Activated effector memory CD4-positive, alpha-beta T cell treated with anti-CD3 and anti-CD28 coated beads, Interleukin-2, amount 50 U/mL, for 16 hours (primary cell): ENCODE measurements at regions not wholly inside any gene's neighbourhood (a gene's known extent, or its start where the extent isn't known, plus 50 kb on each side); places are given as distances from the start of the nearest gene placed in this dataset.

Experiments
- DNase-seq: peaks from one replicate; pipeline ENCODE4 v3.0.0-alpha.2; 2020

DNA sequence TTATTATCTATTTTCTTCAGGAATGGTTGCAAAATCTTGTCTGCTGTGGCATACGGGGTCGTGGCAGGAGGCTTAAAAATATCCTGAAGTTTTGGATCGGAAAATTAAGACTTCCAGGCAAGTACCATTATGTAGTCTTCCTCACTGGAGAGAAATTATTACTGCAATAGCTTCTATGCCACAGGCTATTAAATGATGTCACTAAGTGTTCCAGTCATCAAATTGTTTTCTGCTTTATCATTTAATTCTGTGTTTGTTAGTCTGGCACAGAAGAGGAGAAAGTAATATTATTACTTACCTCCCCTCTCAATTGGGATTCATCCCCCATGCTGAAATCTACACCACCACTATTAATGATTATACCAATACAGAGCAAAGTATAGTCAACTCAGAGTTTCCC lies 378.2 kb upstream of the ALCAM start:
- no peak for DNase-seq

DNA sequence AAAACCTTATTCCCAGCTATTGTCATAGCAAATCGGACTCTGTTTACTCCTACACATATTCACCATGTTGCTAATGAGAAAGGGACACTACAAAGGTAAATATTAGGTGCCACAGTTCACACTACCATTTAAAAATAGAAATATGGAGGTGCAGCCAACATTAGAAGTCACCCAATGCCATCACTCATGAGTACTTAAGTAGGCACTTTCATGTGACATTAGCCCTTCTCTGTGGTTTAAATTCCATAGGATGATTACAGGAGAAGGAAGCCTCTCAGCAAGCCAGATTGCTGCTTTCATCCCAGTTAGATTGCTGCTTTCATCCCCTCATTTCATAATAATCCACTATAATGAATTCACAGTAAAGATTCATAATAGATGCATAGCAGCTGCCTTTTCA lies 376.8 kb upstream of the ALCAM start:
- no peak for DNase-seq

DNA sequence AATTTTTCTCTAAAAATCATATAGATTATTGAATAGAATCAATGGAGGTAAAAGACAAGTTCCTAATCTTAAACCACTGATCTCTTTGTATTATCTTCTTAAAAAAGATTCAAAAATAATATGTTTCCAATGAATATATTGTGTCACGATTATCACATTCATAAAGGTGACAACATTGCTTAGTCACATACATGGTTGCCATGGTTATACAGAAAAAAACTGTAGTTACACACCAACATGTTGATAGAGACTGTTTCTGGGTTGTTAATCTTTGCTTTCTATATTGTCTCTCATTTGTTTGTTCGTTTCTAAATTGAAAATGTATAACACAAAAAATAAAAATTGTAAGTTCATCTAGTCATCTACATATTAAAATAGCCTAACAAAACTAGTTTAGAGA lies 376.0 kb upstream of the ALCAM start:
- no peak for DNase-seq

DNA sequence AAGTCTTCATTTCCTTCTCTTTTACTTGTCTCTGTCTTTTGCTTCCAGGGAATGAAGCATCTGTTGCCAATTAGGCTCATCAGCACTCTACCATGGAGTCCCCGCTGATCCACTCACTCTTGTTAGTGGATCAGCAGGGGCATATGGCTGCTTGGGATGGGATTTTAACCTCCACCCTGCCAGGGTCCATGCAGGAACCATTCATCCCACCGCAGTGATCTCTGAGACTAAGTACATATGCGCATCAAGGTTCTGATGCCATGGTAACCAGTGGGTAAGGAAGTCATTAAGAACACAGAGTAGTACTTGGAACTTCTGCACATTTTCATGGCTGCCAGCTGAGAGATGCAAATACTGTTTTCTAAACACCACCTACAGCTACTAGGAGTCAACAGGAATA lies 374.0 kb upstream of the ALCAM start:
- DNase-seq: no peak

DNA sequence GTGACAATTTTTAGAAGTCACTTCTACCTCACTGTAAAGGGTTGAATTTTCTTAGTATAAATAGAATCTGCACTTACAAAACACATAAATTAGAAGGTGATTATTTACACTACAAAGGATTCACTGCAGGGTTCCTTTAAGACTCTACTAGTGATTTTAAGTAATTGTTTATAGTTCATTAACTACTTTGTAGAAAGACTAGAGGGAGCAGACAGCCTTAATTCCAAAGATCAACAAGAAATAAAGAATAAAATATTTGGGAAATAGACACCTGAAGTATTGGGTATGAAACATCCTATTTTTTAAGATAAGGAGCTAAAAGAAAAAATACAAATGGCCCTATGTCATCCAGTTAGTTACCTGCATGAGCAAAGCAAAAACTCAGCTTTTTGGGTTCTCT lies 360.5 kb upstream of the ALCAM start:
- DNase-seq: no peak

DNA sequence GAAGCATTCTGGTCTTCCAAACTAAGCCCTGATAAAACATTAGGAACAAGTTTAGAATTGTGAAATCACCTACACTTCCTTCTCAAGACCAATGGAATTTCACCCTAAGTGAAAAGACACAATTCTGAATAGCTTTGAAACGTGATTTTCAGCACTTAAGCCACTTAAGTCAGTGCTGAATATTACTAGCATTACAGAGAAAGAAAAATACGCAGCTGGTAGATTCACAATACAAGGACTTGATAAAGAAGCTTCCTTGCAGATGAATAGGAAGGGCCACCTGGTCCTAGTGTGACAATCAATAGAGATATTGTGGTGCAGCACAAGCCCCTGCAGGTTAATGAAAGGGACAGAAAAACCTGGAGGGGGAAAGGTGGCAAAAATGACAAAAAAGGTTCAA lies 353.1 kb upstream of the ALCAM start:
- DNase-seq: no peak

DNA sequence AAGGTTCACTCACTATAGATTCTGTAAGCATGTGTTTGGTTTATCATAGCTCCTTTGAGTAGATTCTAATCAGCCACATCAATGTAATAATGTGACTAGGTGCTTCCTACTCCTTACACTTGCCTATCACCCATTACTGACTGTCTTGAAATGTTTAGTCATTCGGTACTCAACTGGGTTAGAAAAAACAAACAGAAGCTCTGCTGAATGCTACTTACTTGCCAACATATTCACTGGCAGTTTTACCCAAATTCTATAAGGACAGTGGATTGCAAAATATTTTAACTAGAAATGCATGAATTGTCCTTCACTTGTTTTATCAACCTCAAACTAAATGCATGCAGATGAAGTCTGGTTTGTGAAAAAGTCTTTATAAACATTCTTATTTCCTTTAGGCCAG lies 352.1 kb upstream of the ALCAM start:
- DNase-seq: no peak

DNA sequence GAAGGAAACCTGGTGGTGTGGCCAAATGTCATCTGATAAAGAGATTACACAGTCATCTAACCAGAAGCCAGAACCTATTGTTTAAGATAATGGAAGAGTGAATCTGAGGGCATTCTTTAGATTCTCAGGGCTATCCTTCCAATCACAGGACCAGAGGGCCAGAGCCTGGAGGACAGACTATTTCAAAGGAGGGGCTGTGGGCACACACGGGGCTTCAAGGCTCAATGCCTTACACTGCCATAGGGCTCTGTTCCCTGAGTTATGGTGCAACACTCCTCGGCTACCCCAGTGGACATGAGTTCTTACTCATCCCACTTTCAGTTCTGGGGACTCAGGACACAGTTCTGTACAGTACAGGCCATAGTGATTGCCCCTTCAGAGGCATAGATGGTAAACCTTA lies 343.9 kb upstream of the ALCAM start:
- DNase-seq: no peak

DNA sequence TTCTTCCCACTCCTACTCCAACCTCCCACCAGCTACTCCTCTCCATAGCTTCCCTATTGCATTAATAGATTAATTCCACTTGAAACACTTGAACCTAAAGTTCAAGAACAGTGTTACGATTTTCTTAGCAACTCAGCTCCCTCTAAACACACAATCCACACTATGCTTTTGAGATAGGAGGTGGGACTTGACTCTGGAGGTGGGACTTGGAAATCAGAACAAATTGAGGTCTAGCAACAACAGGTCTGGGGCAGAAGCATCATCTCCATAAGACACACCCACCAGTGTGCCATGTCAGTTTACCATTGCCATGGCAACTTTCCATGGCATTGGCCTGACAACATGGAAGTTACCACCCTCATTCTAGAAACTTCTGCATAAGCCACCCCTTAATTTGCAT lies 336.5 kb upstream of the ALCAM start:
- DNase-seq: no peak

DNA sequence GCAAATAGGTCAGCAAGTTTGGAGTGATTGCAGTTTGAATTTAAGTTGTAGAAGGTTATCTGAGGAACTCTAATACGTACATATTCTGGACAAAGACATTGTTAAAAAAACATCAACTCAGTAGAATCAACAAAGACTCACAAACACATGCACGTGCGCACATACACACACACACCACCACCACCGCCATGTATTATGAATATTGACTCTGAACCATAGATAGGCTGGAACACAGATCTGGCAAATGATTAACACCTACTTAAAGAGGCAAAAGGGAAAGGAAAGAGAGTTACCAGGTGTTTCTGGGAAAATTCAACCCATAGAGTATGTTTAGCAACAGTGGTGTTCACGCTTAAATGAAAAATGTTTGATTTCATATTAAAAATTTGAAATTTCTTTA lies 334.2 kb upstream of the ALCAM start:
- no peak for DNase-seq

DNA sequence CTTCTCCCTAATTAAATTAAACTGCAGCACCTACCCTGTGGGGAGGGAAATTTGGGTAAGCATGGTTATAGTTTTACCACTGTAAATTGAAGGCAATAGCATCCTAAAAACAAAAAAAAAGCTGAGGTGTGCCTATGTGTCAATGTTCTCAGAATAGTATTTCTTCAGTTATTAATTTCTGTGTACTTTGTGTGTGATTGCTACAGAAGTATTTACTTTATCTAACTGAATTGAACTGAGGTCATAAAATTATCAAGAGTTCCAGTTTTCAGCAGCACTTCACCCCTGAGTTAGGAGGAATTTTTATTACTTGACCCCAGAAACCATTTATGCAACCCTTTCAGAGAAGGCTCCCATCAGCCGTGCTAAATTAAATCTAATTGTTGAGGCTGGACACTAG lies 333.6 kb upstream of the ALCAM start:
- no peak for DNase-seq

DNA sequence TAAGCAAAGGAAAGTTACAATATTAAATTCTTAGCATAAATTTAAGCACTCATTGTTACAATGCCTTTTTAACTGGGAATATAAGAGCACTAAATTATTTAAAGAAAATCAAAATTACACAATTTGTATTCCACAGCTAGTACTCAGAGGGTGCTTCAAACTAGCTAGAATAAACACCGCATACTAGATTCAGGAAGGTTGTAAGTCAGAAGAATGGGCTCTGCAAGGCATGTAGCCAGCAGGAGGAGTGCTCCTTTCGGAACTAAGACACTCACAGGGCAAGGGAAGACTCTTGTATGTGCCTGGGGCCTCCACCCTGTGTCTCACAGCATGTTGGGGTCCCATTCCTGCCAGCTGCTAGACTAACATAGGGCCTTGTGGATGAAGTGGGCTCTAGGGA lies 327.7 kb upstream of the ALCAM start:
- no peak for DNase-seq

DNA sequence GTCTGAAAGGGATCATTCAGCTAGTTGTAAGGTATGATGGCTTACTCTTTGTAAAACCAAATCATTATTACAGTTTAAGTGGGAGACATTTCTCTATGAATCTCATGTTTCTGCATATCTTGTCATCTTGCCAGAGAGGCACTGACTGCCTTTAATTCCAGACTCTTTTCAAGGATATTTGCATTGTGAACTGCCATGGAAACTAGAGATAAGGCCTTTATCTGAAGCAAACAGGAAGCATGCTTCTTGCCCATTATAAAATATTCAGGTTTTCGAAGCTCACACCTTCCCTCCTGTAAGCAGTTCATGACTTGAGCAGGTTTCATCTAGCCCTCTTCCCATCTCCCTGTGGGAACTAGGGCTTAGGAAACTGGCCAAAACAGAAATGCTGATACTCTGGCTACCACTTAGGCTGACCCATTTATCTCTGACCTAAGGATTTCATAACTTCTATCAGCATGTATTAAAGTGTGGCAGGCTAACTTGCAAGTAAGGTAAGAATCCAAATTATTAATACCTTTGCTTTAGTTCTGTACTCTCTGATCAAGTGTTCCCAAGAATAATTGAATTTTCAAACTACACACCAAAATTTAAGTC lies 326.6 kb upstream of the ALCAM start:
- no peak for DNase-seq

DNA sequence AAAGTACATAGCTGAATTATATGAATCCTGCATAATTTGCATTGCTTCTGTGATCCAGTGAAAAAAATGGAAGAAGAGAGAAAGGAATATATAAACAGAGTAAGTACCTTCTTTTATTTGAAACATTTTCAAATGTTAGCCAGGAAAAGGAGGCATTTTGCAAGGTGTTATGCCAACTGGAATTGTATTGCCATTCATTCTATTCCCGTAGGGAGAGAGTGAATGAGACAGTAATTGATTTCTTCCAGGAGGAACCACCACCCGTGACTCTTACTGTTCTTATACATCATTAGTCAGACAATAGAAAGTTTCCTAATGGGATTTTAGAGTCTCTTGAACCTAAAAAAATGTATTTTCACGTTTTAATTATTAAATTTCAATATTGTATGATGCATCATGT lies 324.1 kb upstream of the ALCAM start:
- DNase-seq: no peak

DNA sequence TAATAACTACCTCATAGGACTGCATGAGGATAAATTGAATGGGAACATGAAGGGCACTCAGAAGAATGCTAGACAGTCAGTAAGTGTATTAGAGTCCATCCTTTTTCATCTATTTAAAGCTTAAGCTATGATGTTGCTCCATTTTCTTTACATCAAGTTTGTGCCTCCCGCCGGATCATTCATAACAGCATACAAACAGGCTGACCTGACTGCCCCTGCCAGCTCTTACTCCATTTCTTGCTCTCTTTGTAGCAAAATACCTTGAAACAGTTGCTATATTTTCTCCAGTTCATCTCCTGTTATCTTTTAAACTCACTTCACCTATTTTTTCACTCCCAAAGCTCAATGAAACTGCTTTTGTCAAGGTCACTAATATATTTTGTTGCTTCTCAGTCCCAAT lies 315.6 kb upstream of the ALCAM start:
- no peak for DNase-seq

DNA sequence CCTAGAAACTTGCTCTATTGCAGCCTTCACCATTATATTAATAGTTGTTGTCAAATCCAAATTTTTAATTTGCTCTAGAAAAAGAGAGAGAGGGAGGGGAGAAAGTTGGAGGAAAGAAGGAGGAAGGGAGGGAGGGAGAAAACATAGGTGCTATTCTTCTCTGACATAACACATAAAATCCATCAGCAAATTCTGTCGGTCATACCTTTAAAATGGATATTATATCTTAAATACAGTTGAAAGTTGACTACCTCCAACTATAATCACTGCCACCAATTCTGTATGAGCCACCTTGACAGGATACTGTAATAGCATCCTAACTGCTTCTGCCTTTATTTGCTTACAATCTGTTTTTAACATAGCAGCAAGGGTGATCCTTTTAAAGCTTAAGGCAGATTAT lies 314.7 kb upstream of the ALCAM start:
- DNase-seq: no peak

DNA sequence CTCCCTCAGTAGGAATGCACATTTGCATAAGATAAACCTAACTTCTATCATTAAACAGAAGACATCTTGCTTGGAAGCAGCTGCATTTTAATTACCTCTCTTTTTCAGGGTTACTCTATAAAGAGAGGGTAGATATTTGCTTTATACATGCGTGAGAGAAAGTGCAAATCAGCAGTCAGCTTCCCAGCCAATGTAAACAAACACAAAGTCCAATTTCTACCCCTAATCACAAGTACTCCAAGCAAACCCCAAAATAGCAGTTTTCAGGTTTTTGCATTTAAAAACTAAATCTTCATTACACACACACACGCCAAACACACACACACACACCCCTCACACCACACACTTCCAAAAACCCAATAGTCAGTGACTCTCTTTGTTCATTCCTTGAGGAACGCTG lies 303.9 kb upstream of the ALCAM start:
- no peak for DNase-seq

DNA sequence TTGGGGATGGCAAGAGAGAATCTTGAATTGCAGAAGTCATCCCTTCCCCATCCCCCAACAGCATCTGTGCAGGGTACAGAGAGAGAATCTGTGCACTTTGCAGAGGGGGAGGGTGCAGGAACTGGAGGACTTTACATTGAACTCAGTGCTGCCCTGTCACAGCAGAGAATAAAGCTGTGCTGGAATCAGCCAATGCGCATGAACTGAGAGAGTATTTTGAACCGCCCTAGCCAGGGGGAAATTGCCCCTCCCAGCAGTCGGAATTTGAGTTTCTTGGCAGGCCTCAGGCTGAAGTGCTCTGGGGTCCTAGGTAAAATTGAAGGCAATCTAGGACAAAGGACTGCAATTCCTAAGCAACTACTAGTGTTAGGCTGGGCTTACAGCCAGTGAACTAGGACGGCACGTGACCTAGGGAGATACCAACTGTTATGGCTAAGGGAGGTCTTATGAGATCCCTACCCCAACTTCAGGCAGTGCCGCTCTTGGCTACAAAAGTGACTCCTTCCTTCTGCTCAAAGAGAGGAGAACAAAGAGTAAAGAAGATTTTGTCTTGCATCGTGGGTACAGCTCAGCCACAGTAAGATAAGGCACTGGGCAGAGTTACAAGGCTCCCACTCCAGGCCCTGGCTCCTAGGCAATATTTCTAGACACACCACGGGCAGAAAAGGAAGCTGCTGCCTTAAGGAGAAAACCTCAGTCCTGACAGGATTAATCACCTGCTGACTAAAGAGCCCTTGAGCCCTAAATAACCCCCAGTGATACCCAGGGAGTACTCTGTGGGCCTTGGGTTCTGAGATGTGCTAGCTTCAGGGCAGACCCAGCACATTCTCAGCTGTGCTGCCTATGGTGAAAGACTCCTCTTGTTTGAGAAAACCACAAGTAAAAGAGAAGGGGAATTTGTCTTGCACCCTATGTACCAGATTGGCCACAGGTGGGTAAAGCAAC lies 300.5 kb upstream of the ALCAM start:
- DNase-seq: no peak

DNA sequence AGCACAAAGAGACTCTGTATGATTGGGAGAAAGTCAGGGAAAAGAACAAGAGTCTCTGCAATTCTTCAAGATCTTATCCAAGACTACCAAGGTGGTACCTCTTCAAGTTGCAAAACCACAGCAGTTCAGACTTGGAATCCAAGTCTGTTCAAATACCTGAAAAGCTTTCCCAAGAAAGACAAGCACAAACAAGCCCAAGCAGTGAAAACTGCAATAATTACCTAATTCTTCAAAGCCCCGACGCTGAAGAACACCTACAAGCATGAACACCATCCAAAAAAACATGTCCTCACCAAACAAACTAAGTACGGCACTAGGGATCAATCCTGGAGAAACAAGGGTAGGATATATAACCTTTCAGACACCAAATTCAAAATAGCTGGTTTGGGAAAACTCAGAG lies 299.3 kb upstream of the ALCAM start:
- no peak for DNase-seq

DNA sequence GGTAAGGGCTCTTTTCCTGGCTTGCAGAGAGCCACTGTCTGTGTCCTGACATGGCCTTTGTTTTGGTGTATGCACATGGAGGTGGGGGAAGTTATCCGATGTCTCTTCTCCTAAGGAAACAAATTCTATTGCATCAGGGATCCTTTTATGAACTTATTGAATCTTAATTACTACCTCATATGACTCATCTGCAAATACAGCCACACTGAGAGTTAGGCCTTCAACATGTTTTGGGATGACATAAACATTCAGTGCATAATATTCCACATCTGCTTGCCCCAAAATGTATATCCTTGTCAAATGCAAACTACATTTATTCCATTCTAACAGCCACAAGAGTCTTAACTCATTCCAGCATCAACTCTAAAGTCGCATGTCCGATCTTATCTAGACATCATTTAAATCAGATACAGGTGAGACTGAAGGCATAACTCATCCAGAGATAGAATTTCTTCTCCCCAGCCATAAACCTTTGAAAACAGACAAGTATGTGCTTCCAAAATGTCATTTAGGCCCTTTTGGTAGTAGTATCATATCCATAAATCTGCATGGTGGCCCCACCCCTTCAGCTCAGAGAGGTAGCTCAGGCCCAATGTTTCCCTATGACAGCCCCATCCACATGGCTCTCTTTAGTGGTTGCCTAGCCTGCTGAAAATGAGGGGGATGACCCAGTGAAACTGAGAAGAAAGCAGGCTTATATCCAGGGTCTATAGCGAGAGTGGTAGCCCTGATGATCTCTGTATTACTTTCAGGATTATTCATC lies 289.5 kb upstream of the ALCAM start:
- no peak for DNase-seq

DNA sequence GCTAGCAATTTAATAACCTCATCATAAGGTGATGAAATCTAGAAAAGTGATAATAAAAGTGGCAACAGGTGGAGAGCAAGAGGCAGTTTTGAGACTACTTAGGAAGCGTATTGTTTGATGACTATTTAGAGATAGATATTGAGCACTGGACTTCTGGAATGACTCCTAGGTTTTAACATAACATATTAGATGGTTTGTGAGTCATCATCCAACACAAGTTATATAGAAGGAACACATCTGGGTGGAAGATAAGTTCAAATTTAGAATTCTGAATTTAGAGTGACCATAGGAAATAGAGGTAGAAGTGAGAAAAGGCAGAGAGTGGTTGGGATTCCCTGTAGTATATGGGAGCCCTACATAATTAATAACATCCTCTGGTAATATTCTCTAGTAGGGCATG lies 282.8 kb upstream of the ALCAM start:
- no peak for DNase-seq

DNA sequence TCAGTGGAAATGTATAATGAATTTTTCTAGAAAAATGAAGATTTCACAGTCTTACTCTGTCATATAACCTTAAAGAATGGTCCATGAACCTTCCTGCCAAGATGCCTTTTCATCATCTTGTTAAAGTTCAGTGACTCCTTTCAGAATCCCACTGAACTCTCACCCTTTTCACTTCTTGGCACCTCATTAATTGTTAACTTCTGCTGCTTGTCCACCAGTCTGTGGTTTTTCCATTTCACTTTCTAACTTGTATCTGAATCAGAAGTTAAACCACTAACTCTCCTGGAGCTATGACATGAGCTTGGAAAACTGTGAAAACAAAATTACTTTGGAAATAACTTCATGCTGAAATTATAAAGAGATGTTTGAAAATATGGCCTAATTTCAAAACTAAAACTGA lies 281.2 kb upstream of the ALCAM start:
- DNase-seq: no peak

DNA sequence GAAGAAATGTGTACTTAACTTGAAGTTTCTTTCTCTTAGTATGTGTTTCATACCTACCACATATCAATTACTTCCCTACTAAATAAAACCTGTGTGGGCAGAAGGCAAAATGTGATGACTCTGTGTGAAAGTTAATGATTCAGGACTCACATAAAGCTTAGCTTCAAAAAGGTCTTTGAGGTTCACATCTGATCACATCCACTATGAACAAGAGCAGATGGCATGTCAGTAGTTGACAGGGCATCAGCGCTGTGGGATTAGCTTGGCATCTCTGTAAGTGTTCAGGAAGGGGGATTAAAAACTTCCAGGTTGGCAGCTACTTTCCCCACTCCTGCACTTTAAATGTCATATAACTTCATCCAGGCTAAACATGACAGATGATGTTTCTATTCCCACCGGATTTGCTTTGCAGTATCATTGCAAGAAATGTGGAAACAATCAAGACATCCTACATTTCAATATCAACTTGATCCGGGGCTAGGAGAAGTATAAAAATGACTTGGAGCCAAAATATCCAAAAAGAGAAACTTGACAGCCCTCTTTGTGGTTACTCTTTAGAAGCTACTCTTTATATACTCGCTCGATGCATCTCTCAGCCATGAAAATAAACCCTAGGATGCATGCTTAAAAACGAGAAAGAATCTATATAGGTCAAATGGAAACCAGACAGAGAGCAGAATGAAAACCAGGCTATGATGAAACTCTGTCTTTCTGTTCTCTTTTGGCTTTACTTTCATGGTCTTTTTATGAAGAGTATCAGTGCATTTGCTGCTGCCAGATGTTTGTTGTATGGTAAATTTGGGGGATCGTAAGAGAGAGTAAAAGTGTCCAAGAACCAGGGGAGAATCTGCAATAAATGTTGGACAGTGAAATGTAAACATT lies 273.1 kb upstream of the ALCAM start:
- DNase-seq: no peak
